ENCODE measurements at regions not wholly inside any gene's neighbourhood (a gene's known extent, or its start where the extent isn't known, plus 50 kb on each side); places are given as distances from the start of the nearest gene placed in this dataset.

DNA sequence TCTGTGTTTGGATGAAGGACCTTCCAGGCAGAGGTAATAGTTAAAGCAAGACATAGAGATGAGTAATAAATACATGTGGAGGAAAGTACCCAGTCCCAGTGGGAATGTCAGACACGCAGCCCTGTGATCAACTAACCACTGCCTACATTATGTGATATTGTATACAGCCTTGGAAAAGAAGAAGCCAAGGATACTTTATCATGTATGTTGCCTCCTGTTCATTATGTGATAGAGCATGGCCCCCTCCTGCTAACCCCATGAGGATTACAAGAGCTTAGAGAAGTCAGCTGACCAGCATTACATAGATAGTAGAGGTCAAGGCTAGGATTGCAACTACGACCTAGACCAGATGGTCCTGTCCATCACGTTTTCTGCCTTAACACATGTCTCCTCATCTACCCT lies 497.0 kb upstream of the TNC start:
- H4K20me1 ChIP-seq (ENCODE audit: control insufficient read depth, insufficient read depth, insufficient read length): no peaks in the 10 kb centered on the region
- no peaks in the 10 kb centered on the region for H3K79me2 ChIP-seq (ENCODE audit: insufficient read depth, low read length)
- TF ChIP-seq, protein P1, sequence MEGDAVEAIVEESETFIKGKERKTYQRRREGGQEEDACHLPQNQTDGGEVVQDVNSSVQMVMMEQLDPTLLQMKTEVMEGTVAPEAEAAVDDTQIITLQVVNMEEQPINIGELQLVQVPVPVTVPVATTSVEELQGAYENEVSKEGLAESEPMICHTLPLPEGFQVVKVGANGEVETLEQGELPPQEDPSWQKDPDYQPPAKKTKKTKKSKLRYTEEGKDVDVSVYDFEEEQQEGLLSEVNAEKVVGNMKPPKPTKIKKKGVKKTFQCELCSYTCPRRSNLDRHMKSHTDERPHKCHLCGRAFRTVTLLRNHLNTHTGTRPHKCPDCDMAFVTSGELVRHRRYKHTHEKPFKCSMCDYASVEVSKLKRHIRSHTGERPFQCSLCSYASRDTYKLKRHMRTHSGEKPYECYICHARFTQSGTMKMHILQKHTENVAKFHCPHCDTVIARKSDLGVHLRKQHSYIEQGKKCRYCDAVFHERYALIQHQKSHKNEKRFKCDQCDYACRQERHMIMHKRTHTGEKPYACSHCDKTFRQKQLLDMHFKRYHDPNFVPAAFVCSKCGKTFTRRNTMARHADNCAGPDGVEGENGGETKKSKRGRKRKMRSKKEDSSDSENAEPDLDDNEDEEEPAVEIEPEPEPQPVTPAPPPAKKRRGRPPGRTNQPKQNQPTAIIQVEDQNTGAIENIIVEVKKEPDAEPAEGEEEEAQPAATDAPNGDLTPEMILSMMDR (conservative IDR thresholded peaks at IDR 0.05): no peak
- peak overlapping the region; percentile 37 for H3K18ac ChIP-seq (ENCODE audit: insufficient read length, low read depth, low read length)
- no peak overlapping the region for H2BK5ac ChIP-seq (ENCODE audit: insufficient read length, low read length)
- H3K56ac ChIP-seq (ENCODE audit: insufficient read length, low read depth, low read length): no peak overlapping the region
- no peak overlapping the region for H3K4me2 ChIP-seq (ENCODE audit: insufficient read depth, insufficient read length, low read length)
- H2BK120ac ChIP-seq (ENCODE audit: low read depth, low read length, poor library complexity, severe bottlenecking): no peak overlapping the region
- Mint-ChIP-seq H3K4me1 (no peaks in the 10 kb centered on the region), H3K27ac (no peak overlapping the region), H3K36me3 (ENCODE audit: insufficient read depth in 1 of 3, low read depth in 3 of 3) (no peaks in the 10 kb centered on the region; a peak in 1 of 7 replicates), H3K9me3 (peaks cover under 1 to 1% of the 10 kb centered on the region in 2 experiments; a peak in 2 of 5 replicates), H3K4me3 (no peak overlapping the region), H3K27me3 (ENCODE audit: low read depth) (peaks cover 6% of the 10 kb centered on the region)
- H3T11ph ChIP-seq (ENCODE audit: low read length): no peak overlapping the region
- H2BK20ac ChIP-seq (ENCODE audit: low read depth, low read length, poor library complexity, severe bottlenecking): no peak overlapping the region
- no peak overlapping the region for H2AK5ac ChIP-seq (ENCODE audit: insufficient read length, low read length)
- no peak overlapping the region for H2BK15ac ChIP-seq (ENCODE audit: low read depth, low read length)
- no peak overlapping the region for H3K23ac ChIP-seq (ENCODE audit: insufficient read length, low read depth, low read length)
- H3K9ac ChIP-seq (ENCODE audit: extremely low read depth, insufficient read length, low read length): no peak overlapping the region
- no peaks in the 10 kb centered on the region for H3K9me3 ChIP-seq (ENCODE audit: control insufficient read depth, low read depth, low read length)
- H2BK12ac ChIP-seq (ENCODE audit: insufficient read length, low read depth, low read length): no peak overlapping the region
- H4K8ac ChIP-seq (replicated peaks; ENCODE audit: insufficient read length, low read depth, low read length): no peak overlapping the region
- H2AFZ ChIP-seq (ENCODE audit: low read length): no peak overlapping the region
- DNase-seq: no peak
- no peak overlapping the region for H3K14ac ChIP-seq (ENCODE audit: insufficient read depth, low read length)
- H3K23me2 ChIP-seq (ENCODE audit: insufficient read length, low read depth, low read length, poor library complexity, severe bottlenecking): no peaks in the 10 kb centered on the region
- H3K4me1 ChIP-seq (ENCODE audit: insufficient read depth, low read length): no peaks in the 10 kb centered on the region
- no peak overlapping the region for H3K4ac ChIP-seq (ENCODE audit: low read depth, low read length)
- H3K27ac ChIP-seq (ENCODE audit: insufficient read length, low read depth, low read length): no peak overlapping the region
- H4K91ac ChIP-seq (ENCODE audit: insufficient read length, low read depth, low read length): no peak overlapping the region
- no CpG with 5 or more reads among the region's 3 CpGs for WGBS (ENCODE audit: extremely low coverage, insufficient read length, low lambda C conversion rate)
- H3K79me1 ChIP-seq (ENCODE audit: insufficient read depth, low read depth, low read length, poor library complexity, severe bottlenecking): no peaks in the 10 kb centered on the region
- H3K27me3 ChIP-seq (ENCODE audit: insufficient read depth, low read length): no peaks in the 10 kb centered on the region
- H4K5ac ChIP-seq (ENCODE audit: insufficient read length, low read depth, low read length): no peak overlapping the region
